ENCODE measurements at regions not wholly inside any gene's neighbourhood (a gene's known extent, or its start where the extent isn't known, plus 50 kb on each side); places are given as distances from the start of the nearest gene placed in this dataset.

DNA sequence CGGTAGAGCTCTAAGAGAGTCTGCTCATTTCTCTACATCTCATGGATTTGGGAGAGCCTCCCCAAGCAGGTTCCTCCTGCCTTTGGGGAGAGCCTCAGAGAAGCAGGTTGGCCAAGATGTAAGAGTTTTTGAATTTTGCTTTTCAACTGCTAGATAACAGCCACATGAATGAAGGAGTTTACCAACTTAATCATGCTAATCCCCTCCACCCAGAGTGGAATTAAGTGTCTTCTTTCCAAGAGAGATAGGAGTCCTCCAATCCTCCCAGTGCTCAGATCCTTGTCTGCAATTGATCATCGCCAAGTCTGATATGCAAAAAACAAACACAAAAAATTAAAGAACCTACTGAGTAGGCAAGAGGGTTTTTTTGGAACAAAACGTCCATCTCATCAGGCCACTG is 99.4 kb upstream of the MAP3K1 start:
- DNase-seq = peak in 1 of 2 experiments; percentile 5
- TF ChIP-seq POLR2A (IDR thresholded peaks at IDR 0.05; ENCODE audit: low read length) (no peak), GATA1 (IDR thresholded peaks at IDR 0.05; ENCODE audit: low read depth, low read length) (no peak)

DNA sequence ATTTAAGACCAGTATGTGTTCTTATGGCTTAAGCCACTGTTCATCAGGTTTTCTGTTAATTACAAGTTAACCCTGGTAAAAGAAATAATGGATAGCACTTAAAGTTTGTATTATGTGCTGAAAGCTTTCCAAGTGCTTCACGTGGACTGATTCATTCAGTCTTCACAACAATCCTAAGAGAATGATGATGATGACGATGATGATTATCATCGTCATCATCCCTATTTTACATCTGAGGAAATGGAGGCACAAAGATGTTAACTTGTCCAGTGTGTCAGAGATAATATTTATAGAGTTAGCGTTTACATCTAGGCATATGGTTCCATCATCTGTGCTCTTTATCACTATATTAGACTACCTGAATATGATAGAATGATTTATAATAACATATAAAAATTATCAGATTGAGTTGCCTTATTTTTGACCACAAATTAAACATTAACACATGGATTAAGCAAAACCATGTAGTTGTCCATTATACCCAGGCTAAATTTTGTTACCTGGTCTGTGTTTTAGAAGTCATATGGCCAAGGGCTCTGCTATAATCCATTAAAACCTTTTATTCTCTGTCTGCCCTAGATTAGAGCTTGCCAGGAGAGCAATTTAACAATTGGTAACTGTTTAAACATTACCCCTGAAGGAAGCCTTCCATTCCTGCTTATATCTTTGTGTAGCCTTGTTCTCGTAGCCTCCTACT is 102.3 kb upstream of the MAP3K1 start:
- DNase-seq = peak in 1 of 2 experiments; percentile 50
- TF ChIP-seq GATA1 (IDR thresholded peaks at IDR 0.05; ENCODE audit: low read depth, low read length) (no peak), POLR2A (IDR thresholded peaks at IDR 0.05; ENCODE audit: low read length) (no peak)

DNA sequence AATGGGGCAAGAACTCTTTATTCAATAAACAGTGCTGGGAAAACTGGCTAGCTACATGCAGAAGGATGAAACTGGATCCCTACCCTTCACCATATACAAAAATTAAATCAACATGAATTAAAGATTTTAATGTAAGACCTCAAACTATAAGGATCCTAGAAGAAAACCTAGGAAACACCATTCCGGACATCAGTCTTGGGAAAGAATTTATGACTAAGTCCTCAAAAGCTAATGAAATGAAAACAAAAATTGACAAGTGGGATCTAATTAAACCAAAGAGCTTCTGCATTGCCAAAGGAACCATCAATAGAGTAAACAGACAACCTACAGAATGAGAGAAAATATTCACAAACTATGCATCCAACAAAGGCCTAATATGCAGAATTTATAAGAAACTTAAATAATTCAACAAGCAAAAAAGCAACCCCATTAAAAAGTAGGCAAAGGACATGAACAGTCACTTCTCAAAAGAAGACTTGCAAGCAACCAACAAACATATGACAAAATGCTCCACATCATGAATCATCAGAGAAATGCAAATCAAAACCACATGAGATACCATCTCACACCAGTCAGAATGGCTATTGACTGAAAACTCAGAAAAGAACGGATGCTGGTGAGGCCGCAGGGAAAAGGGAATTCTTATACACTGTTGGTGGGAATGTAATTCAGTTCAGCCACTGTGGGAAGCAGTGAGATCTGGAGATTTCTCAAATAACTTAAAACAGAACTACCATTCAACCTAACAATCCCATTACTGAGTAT is 104.3 kb upstream of the MAP3K1 start:
- DNase-seq = no peak
- no peak for TF ChIP-seq GATA1 (IDR thresholded peaks at IDR 0.05; ENCODE audit: low read depth, low read length)
- no peak for TF ChIP-seq POLR2A (IDR thresholded peaks at IDR 0.05; ENCODE audit: low read length)

- no peak for TF ChIP-seq GATA1 (IDR thresholded peaks at IDR 0.05; ENCODE audit: low read depth, low read length)
- TF ChIP-seq POLR2A (IDR thresholded peaks at IDR 0.05; ENCODE audit: low read length) = no peak
- no peak for DNase-seq
These were observed 108.8 kb upstream of the MAP3K1 start for GRCh38 chr5:56706504-56706903.

DNA sequence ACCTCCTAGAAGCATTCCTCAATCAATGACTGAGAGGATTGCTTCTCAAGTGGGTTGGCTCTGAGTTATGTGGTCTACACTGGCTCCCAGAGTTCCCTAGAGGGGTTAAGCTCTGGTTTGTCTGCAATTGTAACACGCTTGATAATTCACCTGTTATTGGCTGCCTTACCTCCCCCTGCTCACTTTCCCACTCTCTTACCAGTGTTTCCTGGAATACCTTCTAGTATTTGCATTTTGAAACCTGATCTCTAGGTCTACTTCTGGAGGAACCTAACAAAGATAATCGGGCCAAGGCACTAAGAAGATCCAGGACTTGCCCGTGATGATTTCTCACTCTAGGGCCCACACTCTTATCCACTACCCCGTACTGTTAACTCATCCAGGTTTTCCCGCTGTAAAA is 110.1 kb upstream of the MAP3K1 start:
- no peak for TF ChIP-seq POLR2A (IDR thresholded peaks at IDR 0.05; ENCODE audit: low read length)
- no peak for TF ChIP-seq GATA1 (IDR thresholded peaks at IDR 0.05; ENCODE audit: low read depth, low read length)
- no peak for DNase-seq

DNA sequence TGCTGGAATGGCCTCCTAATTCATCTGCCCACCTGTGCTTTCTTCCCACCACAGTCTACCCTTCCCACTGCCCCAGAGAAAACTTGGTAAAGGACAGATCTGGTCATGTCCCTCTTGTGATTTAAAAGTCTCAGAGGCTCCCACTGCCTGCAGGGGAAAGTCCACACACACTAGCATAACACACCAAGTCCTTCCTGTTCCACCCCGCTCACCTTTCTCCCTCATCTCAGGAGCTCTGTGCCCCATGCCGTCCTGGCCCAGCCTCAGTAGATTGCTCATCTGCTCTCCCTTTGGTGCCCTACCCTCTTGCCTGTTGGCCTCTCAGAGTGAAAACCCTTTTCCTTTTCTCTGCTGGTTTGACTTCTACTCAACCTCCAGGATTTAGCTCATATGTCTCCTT is 111.4 kb upstream of the MAP3K1 start:
- DNase-seq = no peak
- TF ChIP-seq POLR2A (IDR thresholded peaks at IDR 0.05; ENCODE audit: low read length) (no peak), GATA1 (IDR thresholded peaks at IDR 0.05; ENCODE audit: low read depth, low read length) (no peak)

DNA sequence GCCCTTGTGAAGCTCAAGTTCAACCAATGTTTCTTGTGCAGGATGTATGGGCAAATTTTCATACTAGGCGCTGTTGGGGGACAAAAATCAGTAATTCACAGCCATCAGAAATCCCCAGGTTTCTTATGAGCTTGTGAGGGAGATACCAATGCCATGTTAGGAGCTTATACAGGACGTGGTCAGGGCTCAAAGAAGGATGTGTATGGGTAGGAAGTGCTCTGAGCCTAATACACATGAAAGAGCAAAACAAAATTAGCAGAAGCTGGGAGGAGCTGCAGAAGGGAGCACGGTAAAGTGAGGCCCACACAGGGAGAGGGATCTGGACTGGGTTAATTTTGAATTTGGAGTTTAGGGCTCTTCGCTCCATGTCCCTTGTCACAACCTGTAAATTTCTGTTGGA is 114.6 kb upstream of the MAP3K1 start:
- DNase-seq = no peak
- TF ChIP-seq POLR2A (IDR thresholded peaks at IDR 0.05; ENCODE audit: low read length) = no peak
- no peak for TF ChIP-seq GATA1 (IDR thresholded peaks at IDR 0.05; ENCODE audit: low read depth, low read length)

GRCh38 chr5:56699538-56699937 is 115.8 kb upstream of the MAP3K1 start:
- no peak for TF ChIP-seq POLR2A (IDR thresholded peaks at IDR 0.05; ENCODE audit: low read length)
- no peak for DNase-seq

DNA sequence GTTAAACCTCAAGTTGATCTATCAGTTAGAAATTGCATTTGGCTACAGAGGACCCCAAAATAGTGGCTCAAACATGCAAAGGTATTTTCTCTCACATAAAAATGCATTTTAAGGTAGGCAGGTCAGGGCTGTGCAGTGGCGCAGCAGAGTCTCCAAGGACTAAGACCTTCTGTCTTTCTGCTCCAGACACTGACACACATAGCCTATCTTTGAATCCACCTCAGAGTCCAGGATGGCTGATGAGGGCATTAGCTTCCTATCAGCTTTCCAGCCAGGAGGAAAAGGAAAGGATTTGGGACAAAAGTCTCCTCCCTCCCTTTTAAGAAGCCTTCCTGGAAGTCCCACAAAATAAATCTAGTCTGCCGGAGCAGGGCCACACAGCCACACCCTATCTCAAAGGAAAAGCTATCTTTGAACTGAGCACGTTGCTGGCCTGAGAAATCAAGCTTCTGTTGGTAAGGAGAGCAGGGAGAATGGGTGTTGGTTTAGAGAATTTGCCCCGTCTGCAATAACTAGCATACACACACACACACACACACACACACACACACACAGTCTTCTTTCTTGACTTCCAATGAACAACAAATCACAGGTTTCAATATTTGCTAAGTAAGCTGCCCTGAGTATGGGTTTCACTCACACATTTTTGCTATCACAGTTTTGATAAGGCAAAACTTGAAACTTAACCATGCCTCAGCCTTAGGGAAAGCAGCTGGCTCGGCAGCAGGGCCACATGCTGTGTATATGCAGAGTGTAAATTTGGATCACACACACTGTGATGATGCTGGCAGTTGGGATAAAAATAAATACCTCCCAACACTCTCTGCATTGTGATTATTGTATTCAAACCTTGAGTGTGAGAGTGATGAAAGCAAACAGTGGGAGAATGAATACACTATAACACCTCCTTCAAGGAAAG is 116.6 kb upstream of the MAP3K1 start:
- no peak for DNase-seq
- TF ChIP-seq GATA1 (IDR thresholded peaks at IDR 0.05; ENCODE audit: low read depth, low read length) = no peak
- TF ChIP-seq POLR2A (IDR thresholded peaks at IDR 0.05; ENCODE audit: low read length) = no peak

- DNase-seq = no peak
- no peak for TF ChIP-seq POLR2A (IDR thresholded peaks at IDR 0.05; ENCODE audit: low read length)
- TF ChIP-seq GATA1 (IDR thresholded peaks at IDR 0.05; ENCODE audit: low read depth, low read length) = no peak
These were observed 118.4 kb upstream of the MAP3K1 start for GRCh38 chr5:56696900-56697299.

- no peak for DNase-seq
- TF ChIP-seq GATA1 (IDR thresholded peaks at IDR 0.05; ENCODE audit: low read depth, low read length) (no peak), POLR2A (IDR thresholded peaks at IDR 0.05; ENCODE audit: low read length) (no peak)
These were observed 122.1 kb upstream of the MAP3K1 start for GRCh38 chr5:56693220-56693579.

GRCh38 chr5:56692359-56693219 is 122.8 kb upstream of the MAP3K1 start:
- DNase-seq = no peak
- no peak for TF ChIP-seq POLR2A (IDR thresholded peaks at IDR 0.05; ENCODE audit: low read length)
- TF ChIP-seq GATA1 (IDR thresholded peaks at IDR 0.05; ENCODE audit: low read depth, low read length) = no peak

DNA sequence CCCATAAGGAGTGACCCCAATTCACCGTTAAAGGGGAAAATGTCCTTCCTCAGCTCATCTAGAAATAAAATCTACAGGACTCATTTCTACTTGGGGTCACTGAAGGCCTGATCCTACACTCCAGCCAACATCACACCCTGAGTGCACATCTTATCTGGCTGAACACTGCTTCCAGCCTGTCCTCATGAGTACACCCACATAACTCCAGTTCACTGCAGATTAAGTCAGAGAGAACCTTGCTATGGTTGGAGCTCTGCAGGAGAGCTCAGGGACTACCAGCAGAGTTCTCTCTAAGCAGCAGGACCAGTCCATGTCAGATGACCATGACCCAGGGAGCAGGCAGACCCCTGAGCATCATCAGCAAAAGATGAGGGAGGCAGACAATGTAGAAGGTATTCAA is 126.9 kb upstream of the MAP3K1 start:
- peak; percentile 82 to 93 for DNase-seq
- TF ChIP-seq POLR2A (IDR thresholded peaks at IDR 0.05; ENCODE audit: low read length) (no peak), GATA1 (IDR thresholded peaks at IDR 0.05; ENCODE audit: low read depth, low read length) (no peak)

Measured in erythroblast (primary cell).